Posterior vena cava (tissue), 2 donors: ENCODE measurements at regions not wholly inside any gene's neighbourhood (a gene's known extent, or its start where the extent isn't known, plus 50 kb on each side); places are given as distances from the start of the nearest gene placed in this dataset.
"Not testable (repeated sequence)": the region's sequence is repeated elsewhere in the genome, so short reads cannot be mapped to it uniquely, and the experiment has no call there.

Experiments
- DNase-seq: peaks from one replicate; pipeline ENCODE4 v3.0.0-alpha.2; 2020; ENCODE audit warnings: low spot score
- intact Hi-C, 2 donors: fragments of 100-400 bp; cut with DNase I; formaldehyde crosslinking; loops; one replicate each; pipeline versions ENCODE4 v1.14.1 to v1.14.2; 2022 to 2023
- donor health status: DM: yes; HTN: yes; CAD: no.
- donor health status: DM: yes; HTN: yes; CAD: no.

DNA sequence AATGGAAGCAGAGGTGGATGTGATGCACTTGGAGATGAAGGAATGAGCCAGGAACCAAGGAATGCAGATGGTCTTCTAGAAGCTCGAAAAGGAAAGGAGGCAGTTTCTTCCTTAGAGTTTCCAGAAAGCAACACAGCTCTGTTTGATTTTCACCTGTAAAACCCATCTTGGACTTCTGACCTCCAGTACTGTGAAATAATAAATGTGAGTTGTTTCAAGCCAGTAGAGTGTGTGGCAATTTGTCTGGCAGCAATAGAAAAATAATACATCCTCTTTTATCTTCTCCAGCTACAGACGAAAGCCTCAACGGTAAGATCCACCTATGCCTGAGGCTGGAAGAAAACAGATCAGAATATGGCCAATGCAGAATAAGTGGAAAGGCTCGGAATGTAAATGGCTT is 199.7 kb downstream of the HINT1 start:
- intact Hi-C loops = no loop called here
- DNase-seq = no peak

DNA sequence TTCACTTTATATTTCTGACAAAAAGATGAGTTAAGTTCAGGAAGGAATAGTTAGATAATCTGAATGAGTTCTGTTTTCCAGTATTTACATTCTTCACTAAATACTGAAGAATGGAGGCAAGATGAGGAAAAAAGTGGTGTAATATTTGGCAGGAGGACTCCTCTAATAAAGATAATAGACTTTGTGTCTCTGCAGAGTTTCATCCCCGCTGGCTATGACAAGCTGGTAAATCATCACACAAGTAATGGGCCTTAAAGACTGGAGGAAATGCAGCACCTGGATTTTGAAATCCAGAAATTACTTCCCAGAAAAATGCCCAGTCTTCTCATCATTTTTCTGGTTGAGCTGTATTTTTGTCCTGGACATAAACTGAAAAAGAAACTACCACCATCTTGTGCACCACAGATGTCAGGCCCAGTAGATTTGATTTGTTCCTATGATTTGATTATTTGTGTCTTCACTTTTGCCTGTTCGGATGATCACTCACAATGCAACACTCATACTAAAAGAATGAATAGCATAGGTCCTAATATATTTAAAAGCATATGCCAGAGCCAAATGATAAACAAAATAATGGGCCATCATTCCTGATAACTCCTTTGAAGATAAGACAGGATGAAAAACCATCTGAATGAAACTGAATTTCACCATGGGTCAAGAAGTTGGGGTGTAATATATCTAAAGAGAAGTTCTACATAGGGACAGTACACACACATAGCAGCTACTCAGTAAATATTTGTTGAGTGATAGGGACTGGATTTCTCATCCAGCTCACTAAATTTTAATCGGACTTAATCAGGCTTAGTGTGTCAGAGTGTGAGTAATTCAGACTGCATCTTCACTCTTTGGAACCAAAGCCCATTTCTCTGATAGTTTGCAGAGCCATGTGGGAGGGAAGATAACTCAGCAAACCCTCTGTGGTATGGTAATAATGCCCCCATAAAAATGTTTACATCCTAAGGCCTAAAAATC is 200.5 kb downstream of the HINT1 start:
- DNase-seq = no peak
- intact Hi-C loops = no loop called here

DNA sequence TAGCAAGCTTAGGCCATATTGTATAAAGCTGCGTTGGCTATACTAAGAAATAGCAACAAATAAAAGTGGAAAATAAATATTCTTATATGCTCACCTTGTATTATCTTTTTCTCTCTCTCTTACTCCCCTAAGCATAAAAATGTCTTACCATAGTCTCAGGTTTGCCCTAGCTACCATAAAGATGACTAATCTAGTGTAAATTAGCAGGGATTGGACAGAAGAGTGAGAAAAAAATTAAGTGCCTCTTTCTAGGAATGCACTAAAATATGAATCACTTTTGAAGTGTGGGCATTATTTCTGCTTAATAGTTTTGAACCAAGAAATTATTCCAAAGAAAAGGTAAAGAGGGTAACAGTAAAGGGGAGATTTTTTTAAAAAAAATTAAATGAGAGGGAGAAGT is 201.3 kb downstream of the HINT1 start:
- DNase-seq = no peak
- intact Hi-C loops = no loop called here

DNA sequence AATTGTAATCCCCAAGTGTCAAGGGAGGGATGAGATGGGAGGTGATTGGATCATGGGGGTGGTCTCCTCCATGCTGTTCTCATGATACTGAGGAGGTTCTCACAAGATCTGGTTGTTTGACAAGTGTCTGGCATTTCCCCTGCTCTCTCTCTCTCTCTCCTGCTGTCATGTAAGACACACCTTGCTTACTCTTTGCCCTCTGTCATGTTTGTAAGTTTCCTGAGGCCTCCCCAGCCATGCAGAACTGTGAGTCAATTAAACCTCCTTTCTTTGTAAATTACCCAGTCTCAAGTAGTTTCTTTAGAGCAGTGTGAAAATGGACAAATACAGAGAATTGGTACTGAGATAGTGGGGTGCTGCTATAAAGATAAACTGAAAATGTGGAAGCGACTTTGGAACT is 207.9 kb downstream of the HINT1 start:
- no peak for DNase-seq
- intact Hi-C loops = no loop called here

DNA sequence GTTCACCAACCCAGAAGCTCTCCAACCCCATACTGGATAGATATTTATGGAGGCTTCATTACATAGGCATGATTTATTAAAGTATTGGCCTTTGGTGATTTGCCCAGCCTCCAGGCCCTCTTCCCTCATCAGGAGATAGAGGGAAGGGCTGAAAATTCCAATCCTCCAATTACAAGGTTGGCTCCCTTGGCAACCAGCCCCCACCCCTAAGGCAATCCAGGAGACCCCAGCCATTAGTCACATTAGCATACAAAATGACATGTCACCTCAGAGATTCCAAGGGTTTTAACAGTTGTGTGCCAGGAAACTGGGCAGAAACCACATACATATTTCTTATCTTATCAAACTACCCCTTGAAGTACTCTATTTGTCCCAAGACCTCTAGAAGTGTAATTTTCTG is 210.0 kb downstream of the HINT1 start:
- no peak for DNase-seq
- intact Hi-C loops = no loop called here

DNA sequence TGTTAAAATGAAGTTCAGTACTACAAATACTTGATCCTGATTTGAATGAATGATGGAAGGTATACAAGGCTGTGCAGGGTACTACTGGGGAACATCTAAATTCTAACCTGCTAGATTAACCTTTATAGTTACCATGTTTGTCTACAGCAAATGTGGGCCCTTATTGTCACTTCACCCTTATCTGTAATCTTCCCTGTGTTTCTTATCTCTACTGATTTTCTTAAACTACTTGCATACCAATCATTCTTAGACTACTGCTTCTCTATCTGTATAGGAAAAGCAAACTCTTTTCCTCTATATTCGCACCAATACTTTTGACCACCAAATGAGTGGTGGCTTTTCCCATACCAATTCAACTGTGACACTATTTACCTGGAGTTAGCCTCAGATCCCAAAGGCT is 210.7 kb downstream of the HINT1 start:
- intact Hi-C loops = no loop called here
- no peak for DNase-seq

DNA sequence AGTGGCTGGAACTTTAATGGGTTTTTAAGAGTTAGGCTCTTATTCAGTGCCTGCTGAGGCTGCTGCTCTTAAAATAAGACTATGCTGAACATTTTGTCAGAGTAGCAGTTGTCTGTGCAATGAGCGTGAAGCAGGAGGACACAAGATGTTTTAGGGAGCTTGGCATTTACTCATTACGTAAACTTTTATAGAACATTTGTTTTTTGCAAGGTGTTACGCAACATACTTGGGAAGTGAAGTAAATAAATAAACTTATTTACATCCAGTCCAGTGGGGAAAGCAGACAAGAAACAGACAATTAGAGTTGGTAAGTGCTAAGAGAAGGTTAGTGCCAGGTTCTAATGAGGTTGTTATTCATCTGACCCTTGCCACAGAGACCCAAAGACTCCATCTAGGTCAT is 226.0 kb downstream of the HINT1 start:
- no peak for DNase-seq
- intact Hi-C loops = no loop called here

DNA sequence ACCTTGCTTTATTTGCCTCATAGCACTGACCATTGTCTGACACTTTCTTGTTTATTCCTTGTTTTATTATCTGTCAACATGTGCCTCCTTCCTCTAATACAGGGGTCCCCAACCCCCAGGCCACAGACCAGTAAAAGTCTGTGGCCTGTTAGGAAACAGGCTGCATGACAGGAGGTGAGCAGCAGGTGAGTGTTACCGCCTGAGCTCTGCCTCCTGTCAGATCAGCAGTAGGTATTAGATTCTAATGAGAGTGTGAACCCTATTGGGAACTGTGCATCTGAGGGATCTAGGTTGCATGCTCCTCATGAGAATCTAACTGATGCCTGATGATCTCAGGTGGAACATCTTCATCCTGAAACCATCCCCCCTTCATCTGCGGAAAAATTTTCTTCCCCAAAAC is 228.0 kb downstream of the HINT1 start:
- no peak for DNase-seq
- intact Hi-C loops = no loop called here

DNA sequence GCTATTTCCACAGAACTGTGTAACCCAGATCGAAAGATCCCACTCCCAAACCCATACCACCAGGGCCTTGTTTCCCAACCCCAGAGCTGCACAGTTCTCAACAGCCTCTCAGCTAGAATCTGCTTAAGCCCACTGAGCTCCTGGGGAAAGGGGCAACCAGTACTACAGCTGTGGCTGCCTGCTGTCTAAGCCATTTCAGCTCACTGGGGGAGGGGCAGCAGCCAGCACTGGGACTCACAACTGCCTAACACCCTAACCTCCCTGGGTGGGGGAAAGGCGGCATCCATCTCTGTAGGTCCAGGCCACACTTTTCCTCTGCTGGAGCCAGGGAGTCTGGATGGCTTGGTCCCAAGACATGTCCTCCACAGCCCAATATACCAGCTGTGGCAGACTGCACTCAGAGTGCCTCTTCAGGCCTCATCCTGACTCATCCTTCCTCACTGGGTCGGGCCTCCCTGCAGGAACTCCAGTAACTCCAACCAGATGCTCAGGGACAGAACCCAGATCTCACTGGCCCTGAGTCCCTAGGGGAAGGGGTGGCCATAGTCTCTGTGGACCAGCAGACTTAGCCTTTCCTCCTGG is 241.4 kb downstream of the HINT1 start:
- intact Hi-C loops = no loop called here
- DNase-seq = no peak

DNA sequence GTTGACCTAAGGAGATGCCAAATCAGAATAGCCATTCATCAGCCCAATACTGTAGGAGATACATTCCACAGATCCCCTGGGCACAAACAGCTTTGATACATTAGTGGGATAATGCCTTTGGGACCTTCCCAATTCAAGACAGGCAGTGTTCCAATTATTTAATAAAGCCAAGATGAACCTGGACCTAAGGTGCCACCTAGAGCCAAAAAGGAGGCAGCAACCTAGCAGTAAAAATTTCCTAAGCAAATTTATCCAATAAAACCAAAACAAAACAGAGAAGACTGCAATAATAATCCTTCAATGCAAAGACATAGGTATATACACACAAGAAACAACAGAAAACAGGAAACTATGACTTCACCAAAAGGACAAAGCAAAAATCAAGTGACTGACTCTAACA is 253.0 kb downstream of the HINT1 start:
- intact Hi-C loops = no loop called here
- DNase-seq = no peak

DNA sequence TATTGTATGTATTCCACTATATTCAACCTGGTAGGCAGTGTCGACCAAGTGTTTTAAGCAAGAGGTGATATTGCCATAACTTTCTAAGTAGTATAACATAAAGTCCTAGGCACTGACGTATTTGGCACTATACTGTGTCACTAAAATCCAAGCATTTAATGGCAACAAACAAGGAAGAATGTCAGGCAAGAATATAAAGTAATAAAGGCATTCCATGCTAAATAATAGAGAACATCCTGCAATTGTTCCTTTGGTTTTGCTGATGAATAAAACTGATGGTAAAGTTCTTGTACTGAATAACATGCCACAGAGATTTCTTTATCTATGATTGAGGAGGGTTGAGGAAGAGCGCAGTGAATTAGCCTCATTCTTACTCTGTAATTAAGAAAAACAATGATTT is 256.9 kb downstream of the HINT1 start:
- intact Hi-C loops = no loop called here
- no peak for DNase-seq

DNA sequence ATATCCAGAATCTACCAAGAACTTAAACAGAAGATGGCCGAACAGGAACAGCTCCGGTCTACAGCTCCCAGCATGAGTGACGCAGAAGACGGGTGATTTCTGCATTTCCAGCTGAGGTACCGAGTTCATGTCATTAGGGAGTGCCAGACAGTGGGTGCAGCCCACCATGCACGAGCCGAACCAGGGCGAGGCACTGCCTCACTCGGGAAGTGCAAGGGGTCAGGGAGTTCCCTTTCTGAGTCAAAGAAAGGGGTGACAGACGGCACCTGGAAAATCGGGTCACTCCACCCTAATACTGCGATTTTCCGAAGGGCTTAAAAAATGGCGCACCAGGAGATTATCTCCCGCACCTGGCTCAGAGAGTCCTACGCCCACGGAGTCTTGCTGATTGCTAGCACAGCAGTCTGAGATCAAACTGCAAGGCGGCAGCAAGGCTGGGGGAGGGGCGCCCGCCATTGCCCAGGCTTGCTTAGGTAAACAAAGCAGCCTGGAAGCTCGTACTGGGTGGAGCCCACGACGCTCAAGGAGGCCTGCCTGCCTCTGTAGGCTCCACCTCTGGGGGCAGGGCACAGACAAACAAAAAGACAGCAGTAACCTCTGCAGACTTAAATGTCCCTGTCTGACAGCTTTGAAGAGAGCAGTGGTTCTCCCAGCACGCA is 267.4 kb downstream of the HINT1 start:
- intact Hi-C loops = not testable (repeated sequence)

DNA sequence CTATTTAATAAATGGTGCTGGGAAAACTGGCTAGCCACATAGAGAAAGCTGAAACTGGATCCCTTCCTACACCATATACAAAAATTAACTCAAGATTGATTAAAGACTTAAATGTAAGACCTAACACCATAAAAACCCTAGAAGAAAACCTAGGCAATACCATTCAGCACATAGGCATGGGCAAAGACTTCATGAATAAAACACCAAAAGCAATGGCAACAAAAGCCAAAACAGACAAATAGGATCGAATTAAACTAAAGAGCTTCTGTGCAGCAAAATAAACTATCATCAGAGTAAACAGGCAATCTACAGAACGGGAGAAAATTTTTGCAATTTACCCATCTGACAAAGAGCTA is 267.9 kb downstream of the HINT1 start:
- intact Hi-C loops, DNase-seq: not testable (repeated sequence)

More for the DNA sequence above, 267.4 kb downstream of the HINT1 start:
- not testable (repeated sequence) for DNase-seq

DNA sequence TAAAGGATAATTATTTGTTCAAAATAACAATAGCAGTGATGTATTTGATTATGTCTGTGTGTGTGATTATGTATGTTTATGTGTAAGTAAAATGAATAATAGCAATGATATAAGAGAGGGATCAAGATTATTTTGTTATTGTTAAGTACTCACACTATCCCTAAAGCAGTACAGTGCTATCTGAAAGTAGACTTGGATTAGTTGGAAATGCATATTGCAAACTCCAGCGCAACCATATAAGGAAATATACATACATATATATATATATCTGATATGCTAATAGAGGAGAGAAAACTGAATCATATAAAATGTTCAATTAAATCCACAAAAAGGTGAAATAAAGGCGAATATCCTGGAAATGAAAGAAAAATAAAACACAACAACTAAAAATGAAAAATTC is 268.4 kb downstream of the HINT1 start:
- intact Hi-C loops = no loop called here
- no peak for DNase-seq

DNA sequence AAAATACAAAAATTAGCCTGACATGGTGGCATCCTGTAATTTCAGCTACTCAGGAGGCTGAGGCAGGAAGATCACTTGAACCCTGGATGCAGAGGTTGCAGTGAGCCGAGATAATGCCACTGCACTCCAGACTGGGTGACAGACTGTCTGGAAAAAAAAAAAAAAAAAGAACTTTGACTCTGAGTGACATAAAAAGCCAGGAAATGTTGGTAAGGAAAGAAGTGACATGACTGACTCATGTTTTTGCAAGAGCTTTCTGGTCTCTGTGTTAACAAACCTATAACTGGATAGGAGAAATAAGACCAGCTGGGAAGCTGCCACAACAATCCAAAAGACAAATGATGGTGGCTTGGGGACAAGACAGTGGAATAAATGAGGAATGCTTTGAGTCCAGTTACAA is 272.1 kb downstream of the HINT1 start:
- intact Hi-C loops = no loop called here
- DNase-seq = no peak

DNA sequence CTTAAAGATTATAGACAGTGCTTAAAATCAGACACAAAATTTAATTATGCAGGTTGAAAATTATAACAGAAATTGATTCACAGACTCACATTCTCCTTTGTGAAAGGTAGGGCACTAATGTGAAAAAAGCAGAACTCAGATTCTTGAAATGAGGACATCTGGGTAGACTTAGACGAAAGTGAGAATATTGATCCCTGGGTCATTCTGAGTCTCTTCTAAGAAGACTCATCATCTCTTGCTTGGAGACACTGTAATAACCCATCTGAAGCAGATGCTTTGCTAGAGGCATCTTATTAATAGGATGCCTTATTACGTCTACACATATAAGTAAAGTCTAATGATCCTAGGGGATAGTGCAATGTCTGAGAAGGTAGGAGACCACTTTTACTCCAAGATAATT is 274.4 kb downstream of the HINT1 start:
- intact Hi-C loops = no loop called here
- DNase-seq = no peak

DNA sequence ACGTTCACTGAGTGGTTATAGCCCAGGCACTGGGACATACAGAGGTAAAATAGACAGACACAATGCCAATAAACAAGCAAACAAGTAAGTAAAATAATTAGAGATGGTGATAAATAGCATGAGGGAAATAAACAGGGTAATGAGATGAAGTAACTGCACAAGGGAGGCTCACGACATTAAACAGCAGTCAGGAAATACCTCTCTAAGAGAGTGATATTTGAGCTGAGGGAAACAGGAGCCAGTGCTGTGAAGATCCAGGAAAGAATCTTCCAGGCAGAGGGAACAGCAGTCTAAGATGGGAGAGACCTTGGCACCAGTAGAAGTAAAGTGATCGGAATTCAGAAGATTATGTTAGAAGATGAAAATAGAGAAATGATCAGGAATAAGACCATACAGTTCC is 279.4 kb downstream of the HINT1 start:
- DNase-seq = no peak
- intact Hi-C loops = no loop called here

DNA sequence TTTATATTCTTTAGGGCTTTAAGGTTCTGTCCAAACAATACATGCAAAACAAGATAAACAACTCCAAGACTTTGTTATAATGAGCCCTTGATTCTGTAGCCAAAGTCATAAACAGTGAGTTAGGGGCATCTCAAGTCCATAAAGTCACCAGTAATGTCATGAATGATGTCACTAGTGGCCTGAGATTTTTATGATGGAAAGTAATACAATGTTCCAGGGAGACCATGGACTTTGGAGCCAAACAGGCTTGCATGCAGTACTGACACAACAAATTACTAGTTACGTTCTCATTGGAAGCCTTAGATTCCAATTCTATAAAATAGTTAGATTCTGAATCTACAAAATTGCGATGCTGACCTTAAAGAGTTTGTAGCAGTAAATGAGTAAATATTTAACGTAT is 280.0 kb downstream of the HINT1 start:
- no peak for DNase-seq
- intact Hi-C loops = no loop called here

DNA sequence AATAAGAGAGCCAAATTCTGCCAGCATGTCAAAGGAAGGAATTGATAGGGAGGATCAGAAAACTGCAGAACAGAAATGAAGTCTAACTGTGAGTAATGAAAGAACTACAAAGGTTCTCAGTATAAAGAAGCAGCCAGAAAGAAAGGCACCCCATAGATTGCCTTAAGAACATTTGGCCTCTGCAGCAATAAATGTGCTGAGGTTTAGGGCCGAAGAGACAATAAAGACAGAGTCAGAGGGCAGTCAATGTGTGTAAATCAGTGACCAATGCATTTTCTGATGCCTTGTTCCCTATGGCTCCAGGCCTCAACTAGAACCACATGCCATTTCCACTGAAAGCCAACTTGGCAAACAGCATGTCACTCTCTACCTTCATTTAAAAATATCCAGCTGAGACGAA is 281.0 kb downstream of the HINT1 start:
- intact Hi-C loops = no loop called here
- DNase-seq = no peak

DNA sequence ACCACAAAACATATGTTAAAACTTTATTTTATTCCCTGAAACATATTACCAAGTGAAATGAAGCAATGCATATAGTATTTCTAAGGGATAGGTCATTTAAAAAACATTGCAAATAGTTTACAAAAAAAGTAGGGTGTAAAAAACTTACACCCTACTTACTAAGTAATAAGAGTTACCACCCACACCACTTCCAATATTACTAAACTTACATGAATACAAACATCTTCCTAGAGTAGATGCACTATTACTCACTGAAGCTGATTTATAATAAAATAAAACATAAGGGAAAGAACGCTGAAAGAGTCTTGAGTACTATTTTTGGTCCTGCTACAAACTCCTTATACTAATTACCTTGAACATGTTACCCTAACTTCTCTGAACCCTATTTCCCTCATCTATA is 289.4 kb downstream of the HINT1 start:
- intact Hi-C loops = no loop called here

More for the DNA sequence above, 289.4 kb downstream of the HINT1 start:
- DNase-seq = no peak
